Activated CD8-positive, alpha-beta memory T cell treated with anti-CD3 and anti-CD28 coated beads, Interleukin-2, amount 10 ng/mL, durations not matched to agents 7 days and 5 days (primary cell): ENCODE measurements at regions not wholly inside any gene's neighbourhood (a gene's known extent, or its start where the extent isn't known, plus 50 kb on each side); places are given as distances from the start of the nearest gene placed in this dataset.

Source experiments
- ATAC-seq: fragments of 150-1000 bp; cut with Tn5 transposase; one replicate; pipeline ENCODE4 v1.10.0; 2021; ENCODE audit warnings: moderate library complexity
- CTCF ChIA-PET: fragments of 350-600 bp; sonication (Branson Sonifier 250); formaldehyde crosslinking; loops from one replicate; lab custom pipeline; 2021; ENCODE audit warnings: antibody characterized with exemption; lab: Charles Lee
- DNase-seq: peaks from one replicate; pipeline ENCODE4 v3.0.0-alpha.2; 2020
- H3K27ac Mint-ChIP-seq: one replicate; pipeline ENCODE4 v1.8.0; 2021; ENCODE audit warnings: mild to moderate bottlenecking, mixed read lengths
- H3K27me3 Mint-ChIP-seq: one replicate; pipeline ENCODE4 v1.8.0; 2021; ENCODE audit warnings: mixed read lengths
- H3K36me3 Mint-ChIP-seq: one replicate; pipeline ENCODE4 v1.8.0; 2021; ENCODE audit warnings: mild to moderate bottlenecking, mixed read lengths
- H3K4me1 Mint-ChIP-seq: one replicate; pipeline ENCODE4 v1.8.0; 2021; ENCODE audit warnings: mixed read lengths
- H3K4me3 Mint-ChIP-seq: one replicate; pipeline ENCODE4 v1.8.0; 2021; ENCODE audit warnings: mild to moderate bottlenecking, moderate library complexity, mixed read lengths
- H3K9me3 Mint-ChIP-seq: one replicate; pipeline ENCODE4 v1.8.0; 2022; ENCODE audit warnings: low read depth, mixed read lengths

GRCh38 chr3:180092889-180093288 is 56.2 kb upstream of the PEX5L start:
- Mint-ChIP-seq H3K27ac (no peak overlapping the region), H3K27me3 (no peaks in the 10 kb centered on the region), H3K4me3 (no peak overlapping the region), H3K36me3 (no peaks in the 10 kb centered on the region), H3K4me1 (no peaks in the 10 kb centered on the region), H3K9me3 (peaks cover 4% of the 10 kb centered on the region)
- CTCF ChIA-PET = no interaction called here
- ATAC-seq = no peak
- no peak for DNase-seq

GRCh38 chr3:180093535-180093934 is 56.8 kb upstream of the PEX5L start:
- CTCF ChIA-PET = no interaction called here
- Mint-ChIP-seq H3K9me3 (peaks cover 4% of the 10 kb centered on the region), H3K27ac (no peak overlapping the region), H3K27me3 (no peaks in the 10 kb centered on the region), H3K4me1 (no peaks in the 10 kb centered on the region), H3K4me3 (no peak overlapping the region), H3K36me3 (no peaks in the 10 kb centered on the region)
- ATAC-seq (no peak), DNase-seq (no peak)

DNA sequence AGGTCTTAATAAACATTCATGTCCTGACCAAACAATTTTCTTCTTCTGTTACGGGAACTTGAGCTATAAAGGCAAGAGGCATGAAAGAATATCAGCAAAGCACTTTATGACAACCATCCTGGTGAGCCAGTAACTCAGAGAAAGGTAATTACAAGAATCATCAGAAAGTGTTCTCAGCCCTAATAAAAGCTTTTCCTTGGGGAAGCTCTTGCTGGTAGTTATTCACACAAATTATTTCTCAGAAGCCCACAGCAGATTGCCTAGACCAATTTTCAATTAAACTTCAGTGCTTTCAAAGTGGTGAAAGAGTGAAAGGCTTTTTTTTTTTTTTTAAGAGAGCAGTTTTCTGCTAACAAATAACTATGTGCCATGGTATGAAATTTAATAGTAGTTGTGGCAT is 60.9 kb upstream of the PEX5L start:
- ATAC-seq = no peak

DNA sequence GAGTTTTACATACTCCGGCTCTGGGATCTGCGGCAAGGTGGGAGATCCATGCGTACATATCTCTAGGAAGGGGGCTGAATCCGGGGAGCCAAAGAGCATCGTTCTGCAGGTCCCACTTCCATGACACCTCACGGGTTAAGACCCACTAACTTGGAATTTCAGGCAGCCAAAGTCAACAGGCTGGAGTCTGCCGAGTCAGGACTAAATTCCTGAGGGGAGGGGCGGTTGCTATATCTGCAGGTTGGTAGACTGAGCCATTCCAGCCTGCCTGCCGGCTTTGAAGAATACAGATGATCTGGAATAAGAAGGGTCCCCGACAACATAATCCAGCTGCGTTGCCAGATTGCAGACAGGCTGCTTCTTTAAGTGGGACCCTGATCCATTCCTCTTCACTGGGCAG is 65.4 kb upstream of the PEX5L start:
- no peak for ATAC-seq
- CTCF ChIA-PET = no interaction called here
- Mint-ChIP-seq H3K4me1 (no peaks in the 10 kb centered on the region), H3K27ac (no peak overlapping the region), H3K36me3 (no peaks in the 10 kb centered on the region), H3K4me3 (no peak overlapping the region), H3K9me3 (no peaks in the 10 kb centered on the region), H3K27me3 (no peaks in the 10 kb centered on the region)
- no peak for DNase-seq

More for the DNA sequence above, 60.9 kb upstream of the PEX5L start:
- no peak overlapping the region for H3K4me3 Mint-ChIP-seq
- CTCF ChIA-PET = interaction anchor here (0.6 to 1.5 kb wide), 2 partner anchors 13 to 51 kb away, joined by 3 read pairs; no protein-coding TSS in a partner anchor
- H3K4me1 Mint-ChIP-seq = no peaks in the 10 kb centered on the region
- H3K27ac Mint-ChIP-seq = no peak overlapping the region
- peaks cover 1% of the 10 kb centered on the region for H3K9me3 Mint-ChIP-seq
- no peak for DNase-seq
- H3K27me3 Mint-ChIP-seq = no peaks in the 10 kb centered on the region
- H3K36me3 Mint-ChIP-seq = no peaks in the 10 kb centered on the region

DNA sequence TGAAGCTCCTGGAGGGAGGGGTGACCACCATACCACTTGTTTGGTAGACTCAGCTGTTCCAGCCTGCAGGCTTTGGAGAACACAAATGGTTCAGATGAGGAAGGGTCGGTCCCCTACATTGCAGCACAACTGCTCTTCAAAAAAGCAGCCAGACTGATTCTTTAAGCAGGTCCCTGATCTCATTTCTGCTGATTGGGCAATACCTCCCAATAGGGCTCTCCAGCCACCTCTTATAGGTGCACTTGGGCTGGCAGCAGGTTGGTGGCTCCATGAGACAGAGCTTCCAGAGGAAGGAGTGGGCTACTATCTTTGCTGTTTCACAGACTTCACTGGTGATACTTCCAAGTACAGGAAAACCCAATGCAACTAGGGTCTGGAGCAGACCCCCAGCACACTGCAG is 65.9 kb upstream of the PEX5L start:
- H3K36me3 Mint-ChIP-seq = no peaks in the 10 kb centered on the region
- CTCF ChIA-PET = no interaction called here

GRCh38 chr3:180116203-180116602 is 79.5 kb upstream of the PEX5L start:
- no peaks in the 10 kb centered on the region for H3K9me3 Mint-ChIP-seq
- no peaks in the 10 kb centered on the region for H3K27me3 Mint-ChIP-seq
- no peaks in the 10 kb centered on the region for H3K4me1 Mint-ChIP-seq
- no peak overlapping the region for H3K27ac Mint-ChIP-seq
- H3K36me3 Mint-ChIP-seq = no peaks in the 10 kb centered on the region
- ATAC-seq = no peak
- DNase-seq = no peak
- CTCF ChIA-PET = interaction anchor here (1.2 kb wide), 1 partner anchor 467 kb away, joined by 4 read pairs; no protein-coding TSS in a partner anchor
- H3K4me3 Mint-ChIP-seq = no peak overlapping the region

More for the DNA sequence above, 65.9 kb upstream of the PEX5L start:
- Mint-ChIP-seq H3K4me3 (no peak overlapping the region), H3K27ac (no peak overlapping the region), H3K9me3 (no peaks in the 10 kb centered on the region), H3K4me1 (no peaks in the 10 kb centered on the region), H3K27me3 (no peaks in the 10 kb centered on the region)
- no peak for DNase-seq
- no peak for ATAC-seq

DNA sequence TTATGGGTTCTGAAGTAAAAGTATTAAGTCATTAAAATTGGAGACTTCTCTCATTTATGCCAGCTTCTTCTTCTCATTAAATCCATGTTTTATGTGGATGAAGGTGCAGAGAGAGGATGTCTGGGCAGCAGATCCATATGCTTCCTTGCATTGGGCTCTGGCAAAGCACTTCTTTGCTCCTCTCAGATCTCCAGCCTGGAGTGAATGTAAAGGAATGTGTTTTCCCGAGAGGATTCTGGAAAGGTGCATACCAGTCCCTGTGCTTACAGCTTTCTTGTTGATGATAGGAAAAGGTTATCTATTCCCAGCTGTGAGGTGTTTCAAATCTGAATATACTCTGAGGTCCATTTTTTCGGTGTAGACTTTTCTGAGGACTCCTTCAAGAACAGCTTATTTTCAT is 79.9 kb upstream of the PEX5L start:
- CTCF ChIA-PET = interaction anchor here (1.2 kb wide), 1 partner anchor 467 kb away, joined by 4 read pairs; no protein-coding TSS in a partner anchor
- no peaks in the 10 kb centered on the region for H3K9me3 Mint-ChIP-seq
- DNase-seq (no peak), ATAC-seq (no peak)
- H3K27ac Mint-ChIP-seq = no peak overlapping the region
- no peaks in the 10 kb centered on the region for H3K36me3 Mint-ChIP-seq
- H3K4me1 Mint-ChIP-seq = no peaks in the 10 kb centered on the region
- H3K4me3 Mint-ChIP-seq = no peak overlapping the region
- H3K27me3 Mint-ChIP-seq = no peaks in the 10 kb centered on the region

DNA sequence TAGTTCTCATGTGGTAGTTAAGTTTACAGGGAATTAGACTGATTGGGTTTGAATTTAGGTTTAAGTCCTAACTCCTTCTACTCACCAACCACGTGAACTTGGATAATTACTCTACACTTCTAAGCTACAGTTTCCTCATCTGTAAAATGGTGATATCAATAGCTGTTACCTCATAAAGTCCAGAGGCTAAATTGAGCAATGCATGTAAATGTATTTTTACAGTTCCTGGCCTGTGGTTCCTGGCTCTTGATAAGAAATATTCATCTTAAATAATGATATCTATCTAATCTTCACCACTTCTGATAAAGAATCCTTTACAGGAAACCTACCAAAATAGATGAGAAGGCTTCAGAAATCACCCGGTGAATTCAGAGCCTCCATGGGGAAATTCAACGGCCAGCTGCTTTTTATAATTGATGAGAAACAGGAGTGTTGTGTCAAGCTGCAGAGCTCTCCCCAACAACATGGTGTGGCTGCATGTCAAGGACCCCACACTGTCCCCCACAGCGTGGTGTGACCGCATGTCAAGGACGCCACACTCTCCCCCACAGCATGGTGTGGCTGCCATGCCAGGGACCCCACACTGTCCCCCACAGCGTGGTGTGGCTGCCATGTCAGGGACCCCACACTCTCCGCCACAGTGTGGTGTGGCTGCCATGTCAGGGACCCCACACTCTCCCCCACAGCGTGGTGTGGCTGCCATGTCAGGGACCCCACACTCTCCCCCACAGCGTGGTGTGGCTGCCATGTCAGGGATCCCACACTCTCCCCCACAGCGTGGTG is 80.8 kb upstream of the PEX5L start:
- DNase-seq (no peak), ATAC-seq (no peak)
- no peak overlapping the region for H3K27ac Mint-ChIP-seq
- CTCF ChIA-PET = no interaction called here
- no peaks in the 10 kb centered on the region for H3K27me3 Mint-ChIP-seq
- H3K9me3 Mint-ChIP-seq = no peaks in the 10 kb centered on the region
- no peak overlapping the region for H3K4me3 Mint-ChIP-seq
- H3K36me3 Mint-ChIP-seq = no peaks in the 10 kb centered on the region
- H3K4me1 Mint-ChIP-seq = no peaks in the 10 kb centered on the region

GRCh38 chr3:180119567-180119966 is 82.8 kb upstream of the PEX5L start:
- H3K4me1 Mint-ChIP-seq = no peaks in the 10 kb centered on the region
- no peak for DNase-seq
- CTCF ChIA-PET = no interaction called here

GRCh38 chr3:180123928-180124327 is 87.2 kb upstream of the PEX5L start:
- Mint-ChIP-seq H3K4me1 (no peaks in the 10 kb centered on the region), H3K27me3 (no peaks in the 10 kb centered on the region), H3K9me3 (peaks cover 2% of the 10 kb centered on the region), H3K27ac (no peak overlapping the region), H3K4me3 (no peak overlapping the region), H3K36me3 (no peaks in the 10 kb centered on the region)
- CTCF ChIA-PET = no interaction called here
- ATAC-seq = no peak
- DNase-seq = no peak

More at GRCh38 chr3:180119567-180119966, 82.8 kb upstream of the PEX5L start:
- Mint-ChIP-seq H3K27ac (no peak overlapping the region), H3K9me3 (peaks cover 2% of the 10 kb centered on the region), H3K36me3 (no peaks in the 10 kb centered on the region), H3K27me3 (no peaks in the 10 kb centered on the region), H3K4me3 (no peak overlapping the region)
- ATAC-seq = no peak

GRCh38 chr3:180131169-180131568 is 94.4 kb upstream of the PEX5L start:
- ATAC-seq = no peak
- Mint-ChIP-seq H3K27me3 (no peaks in the 10 kb centered on the region), H3K4me3 (no peak overlapping the region), H3K9me3 (no peaks in the 10 kb centered on the region), H3K4me1 (no peaks in the 10 kb centered on the region), H3K36me3 (no peaks in the 10 kb centered on the region), H3K27ac (no peak overlapping the region)
- CTCF ChIA-PET = no interaction called here
- DNase-seq = no peak

DNA sequence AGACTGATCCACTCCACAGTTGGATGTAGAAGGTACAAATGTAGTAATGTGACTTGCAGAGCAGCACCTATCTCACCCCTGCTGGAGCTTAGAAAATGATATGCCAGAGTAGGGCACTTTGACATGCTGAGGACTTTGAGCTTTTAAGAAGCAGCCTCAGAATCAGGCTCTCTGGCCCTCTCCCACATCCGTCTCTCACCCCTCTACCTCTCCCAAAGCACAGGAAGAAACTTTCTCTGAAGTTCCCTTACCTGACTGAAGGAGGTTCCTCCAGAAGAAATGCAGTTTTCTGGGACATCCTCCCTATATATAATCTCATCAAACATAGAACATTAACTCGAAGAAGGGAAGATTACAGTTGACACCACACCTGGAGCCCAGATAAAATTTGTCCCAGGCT is 98.4 kb upstream of the PEX5L start:
- no peak for ATAC-seq
- CTCF ChIA-PET = no interaction called here

GRCh38 chr3:180138871-180139270 is 102.1 kb upstream of the PEX5L start:
- Mint-ChIP-seq H3K4me1 (no peaks in the 10 kb centered on the region), H3K36me3 (no peaks in the 10 kb centered on the region), H3K4me3 (no peak overlapping the region), H3K27me3 (no peaks in the 10 kb centered on the region), H3K27ac (no peak overlapping the region), H3K9me3 (no peaks in the 10 kb centered on the region)
- CTCF ChIA-PET = no interaction called here
- no peak for DNase-seq
- no peak for ATAC-seq

More for the DNA sequence above, 98.4 kb upstream of the PEX5L start:
- Mint-ChIP-seq H3K36me3 (no peaks in the 10 kb centered on the region), H3K27ac (no peak overlapping the region), H3K4me1 (no peaks in the 10 kb centered on the region), H3K27me3 (no peaks in the 10 kb centered on the region), H3K4me3 (no peak overlapping the region), H3K9me3 (no peaks in the 10 kb centered on the region)
- no peak for DNase-seq

DNA sequence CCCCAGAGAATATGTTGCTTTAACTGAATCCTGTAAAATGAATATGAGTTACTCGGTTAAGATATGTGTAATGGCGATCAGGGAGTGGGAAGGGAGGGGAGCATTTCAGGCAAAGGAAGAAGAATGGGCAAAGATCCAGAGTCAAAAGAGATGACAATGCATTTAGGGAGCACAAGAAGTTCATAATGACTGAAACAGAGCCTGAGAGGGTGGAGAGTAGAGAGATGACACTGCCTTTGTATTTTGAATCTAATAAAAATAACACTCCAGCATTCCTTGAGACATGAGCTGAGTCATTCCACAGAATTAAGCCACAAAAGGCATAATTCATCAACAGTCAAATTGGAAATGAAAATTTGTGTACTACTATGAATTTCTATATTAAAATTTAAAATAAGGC is 105.3 kb upstream of the PEX5L start:
- CTCF ChIA-PET = no interaction called here
- Mint-ChIP-seq H3K36me3 (no peaks in the 10 kb centered on the region), H3K4me3 (no peak overlapping the region), H3K4me1 (no peaks in the 10 kb centered on the region), H3K27ac (no peak overlapping the region), H3K9me3 (no peaks in the 10 kb centered on the region), H3K27me3 (no peaks in the 10 kb centered on the region)
- DNase-seq (no peak), ATAC-seq (no peak)
